Fibroblast of lung (primary cell): ENCODE measurements at regions not wholly inside any gene's neighbourhood (a gene's known extent, or its start where the extent isn't known, plus 50 kb on each side); places are given as distances from the start of the nearest gene placed in this dataset.
A peak's percentile ranks its signal among the peaks of the same experiment; 100 is the strongest.
"Not testable (repeated sequence)": the region's sequence is repeated elsewhere in the genome, so short reads cannot be mapped to it uniquely, and the experiment has no call there.

ENCODE experiments used
- DNase-seq, 2 donors: peaks; one replicate each; pipeline versions ENCODE4 v3.0.0 to v3.0.0-alpha.2; 2010; ENCODE audit warnings: low read depth in 2 of 2
- H2AFZ ChIP-seq: 2 replicates; pipeline ENCODE4 v1.5.1; 2012; ENCODE audit warnings: low read length, control low read depth, inconsistent platforms
- H3K27ac ChIP-seq: 2 replicates; pipeline ENCODE4 v1.5.1; 2011; ENCODE audit warnings: low read length, control low read depth; ENCODE audit not compliant: insufficient read depth
- H3K27me3 ChIP-seq: 2 replicates; pipeline ENCODE4 v1.5.1; 2011; ENCODE audit warnings: mild to moderate bottlenecking, low read length; ENCODE audit not compliant: control insufficient read depth, insufficient read depth
- H3K36me3 ChIP-seq: 2 replicates; pipeline ENCODE4 v1.5.1; 2011; ENCODE audit warnings: low read length; ENCODE audit not compliant: control insufficient read depth, insufficient read depth
- H3K4me1 ChIP-seq: 2 replicates; pipeline ENCODE4 v1.5.1; 2011; ENCODE audit warnings: low read length; ENCODE audit not compliant: control insufficient read depth, insufficient read depth; ENCODE audit errors: extremely low read depth
- H3K4me2 ChIP-seq: 2 replicates; pipeline ENCODE4 v1.5.1; 2011; ENCODE audit warnings: low read length, control low read depth; ENCODE audit not compliant: insufficient read depth; ENCODE audit errors: extremely low read depth
- H3K4me3 ChIP-seq, 4 experiments: fragments of 200-600 bp in 1 of 4; sonication (generic) in 1 of 4; replicated peaks in 1 of 4; 2 replicates each; pipeline ENCODE4 v1.5.1; 2011 to 2016; ENCODE audit warnings: low read length in 4 of 4, low read depth in 3 of 4, mild to moderate bottlenecking in 3 of 4, control low read depth in 2 of 4, inconsistent platforms in 1 of 4, mixed read lengths in 1 of 4; ENCODE audit not compliant: insufficient read depth in 1 of 4; ENCODE audit errors: control extremely low read depth in 1 of 4
- H3K79me2 ChIP-seq: 2 replicates; pipeline ENCODE4 v1.5.1; 2012; ENCODE audit warnings: mild to moderate bottlenecking, low read length, inconsistent platforms; ENCODE audit not compliant: control insufficient read depth, insufficient read depth
- H3K9ac ChIP-seq: 2 replicates; pipeline ENCODE4 v1.5.1; 2011; ENCODE audit warnings: mild to moderate bottlenecking, low read length, control low read depth; ENCODE audit not compliant: insufficient read depth
- H3K9me3 ChIP-seq: 2 replicates; pipeline ENCODE4 v1.5.1; 2012; ENCODE audit warnings: low read depth, low read length; ENCODE audit not compliant: control insufficient read depth, insufficient read depth
- H4K20me1 ChIP-seq: 2 replicates; pipeline ENCODE4 v1.5.1; 2011; ENCODE audit warnings: low read length; ENCODE audit not compliant: control insufficient read depth, insufficient read depth; ENCODE audit errors: extremely low read depth
- CTCF ChIP-seq, 2 donors: IDR thresholded peaks in 1 of 2; conservative IDR thresholded peaks in 1 of 2; 1 replicate in 1 of 2; 2 replicates in 1 of 2; pipeline ENCODE4 v1.5.1; 2011 to 2012; ENCODE audit warnings: low read length in 2 of 2, control low read depth in 1 of 2, inconsistent platforms in 1 of 2, low read depth in 1 of 2, mild to moderate bottlenecking in 1 of 2

GRCh38 chr18:14460364-14460763, 83.0 kb downstream of the POTEC start:
- H3K27ac ChIP-seq, H3K4me3 ChIP-seq, H3K9me3 ChIP-seq, H4K20me1 ChIP-seq, H3K79me2 ChIP-seq, H3K9ac ChIP-seq, H3K36me3 ChIP-seq, H3K27me3 ChIP-seq, H3K4me2 ChIP-seq, DNase-seq, H2AFZ ChIP-seq, H3K4me1 ChIP-seq: not testable (repeated sequence)

- H3K36me3 ChIP-seq, H2AFZ ChIP-seq, H3K9ac ChIP-seq, H3K9me3 ChIP-seq, H4K20me1 ChIP-seq, H3K4me3 ChIP-seq, H3K79me2 ChIP-seq, H3K4me1 ChIP-seq, H3K27ac ChIP-seq, DNase-seq, H3K27me3 ChIP-seq, H3K4me2 ChIP-seq: not testable (repeated sequence)
Measured at GRCh38 chr18:14459826-14460225, 83.6 kb downstream of the POTEC start.

DNA sequence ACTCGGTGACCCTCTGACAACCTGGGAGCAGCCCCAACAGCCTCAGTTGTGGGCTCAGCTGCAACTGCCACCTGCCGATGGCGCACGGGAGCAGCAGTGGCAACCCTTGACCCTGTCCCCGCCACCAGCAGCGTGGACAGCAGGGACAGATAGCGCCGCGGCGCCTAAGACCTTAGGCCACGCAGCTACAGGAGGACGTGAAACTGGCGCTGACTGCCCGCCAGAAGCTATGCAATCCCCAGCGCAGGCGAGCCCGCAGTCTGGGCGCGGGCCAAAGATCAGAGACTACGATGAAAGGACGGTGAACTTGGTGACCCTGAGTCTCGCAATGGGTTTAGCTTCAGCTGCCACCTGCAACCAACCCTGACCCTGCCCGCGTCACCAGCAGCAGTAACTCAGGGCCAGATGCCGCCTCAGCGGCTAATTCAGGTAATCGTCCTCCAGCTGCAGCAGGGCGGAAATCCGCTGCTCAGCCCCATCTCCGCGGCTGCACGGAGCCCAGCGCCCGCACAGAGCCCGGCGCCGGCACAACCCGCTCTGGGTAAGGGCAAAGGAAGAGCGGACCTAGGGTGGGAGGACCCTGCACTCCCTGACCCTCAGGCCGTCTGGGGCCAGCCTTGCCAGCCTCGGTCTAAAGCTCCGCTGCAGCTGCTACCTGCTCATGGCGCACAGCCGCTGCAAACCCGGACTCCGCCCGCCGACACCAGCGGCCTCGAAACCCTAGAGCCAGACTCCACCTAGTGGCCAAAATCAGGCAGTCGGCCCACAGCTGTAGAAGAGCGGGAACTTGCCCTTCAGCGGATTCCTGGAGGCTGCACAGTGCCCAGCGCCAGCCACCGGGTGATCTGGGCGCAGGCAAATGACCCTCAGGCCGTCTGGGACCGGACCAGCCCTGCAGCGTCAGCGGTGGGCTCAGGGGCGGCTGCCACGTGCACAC, 85.1 kb downstream of the POTEC start:
- H3K4me3 ChIP-seq, H3K36me3 ChIP-seq, H3K4me2 ChIP-seq, H2AFZ ChIP-seq, H3K27ac ChIP-seq, H3K79me2 ChIP-seq, DNase-seq, H3K9me3 ChIP-seq, H3K9ac ChIP-seq, H4K20me1 ChIP-seq, H3K27me3 ChIP-seq, H3K4me1 ChIP-seq: not testable (repeated sequence)
- TF ChIP-seq CTCF (conservative IDR thresholded peaks at IDR 0.05 in 1 of 2, IDR thresholded peaks at IDR 0.05 in 1 of 2; ENCODE audit: low read depth in 1 of 2, low read length in 2 of 2) = peak in 1 of 2 donors; percentile 8

DNA sequence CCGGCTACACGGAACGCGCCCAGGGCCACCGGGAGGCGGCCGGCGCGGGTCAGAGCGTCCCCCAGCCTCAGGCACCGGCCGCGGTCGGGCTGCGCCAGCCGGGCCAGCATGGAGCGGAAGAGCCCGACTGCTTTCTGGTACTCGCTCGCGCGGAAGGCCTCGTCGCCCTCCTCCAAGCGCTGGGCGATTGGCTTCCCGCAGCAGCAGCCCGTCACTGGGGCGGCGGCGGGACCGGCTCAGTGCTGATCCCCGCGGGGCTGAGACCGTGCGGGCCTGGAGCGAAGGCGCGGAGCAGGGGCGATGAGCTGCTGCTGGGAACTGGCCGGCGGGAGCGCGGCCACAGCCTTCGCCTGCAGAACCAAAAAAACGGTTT, 92.8 kb downstream of the POTEC start:
- not testable (repeated sequence) for H3K4me1 ChIP-seq, H2AFZ ChIP-seq, H3K4me2 ChIP-seq, H3K9ac ChIP-seq, H3K27ac ChIP-seq, H3K79me2 ChIP-seq, H4K20me1 ChIP-seq, H3K9me3 ChIP-seq, H3K36me3 ChIP-seq, H3K27me3 ChIP-seq
- H3K4me3 ChIP-seq = peak overlapping the region in 1 of 4 experiments; percentile 39
- peak in 1 of 2 donors; percentile 1 for DNase-seq

DNA sequence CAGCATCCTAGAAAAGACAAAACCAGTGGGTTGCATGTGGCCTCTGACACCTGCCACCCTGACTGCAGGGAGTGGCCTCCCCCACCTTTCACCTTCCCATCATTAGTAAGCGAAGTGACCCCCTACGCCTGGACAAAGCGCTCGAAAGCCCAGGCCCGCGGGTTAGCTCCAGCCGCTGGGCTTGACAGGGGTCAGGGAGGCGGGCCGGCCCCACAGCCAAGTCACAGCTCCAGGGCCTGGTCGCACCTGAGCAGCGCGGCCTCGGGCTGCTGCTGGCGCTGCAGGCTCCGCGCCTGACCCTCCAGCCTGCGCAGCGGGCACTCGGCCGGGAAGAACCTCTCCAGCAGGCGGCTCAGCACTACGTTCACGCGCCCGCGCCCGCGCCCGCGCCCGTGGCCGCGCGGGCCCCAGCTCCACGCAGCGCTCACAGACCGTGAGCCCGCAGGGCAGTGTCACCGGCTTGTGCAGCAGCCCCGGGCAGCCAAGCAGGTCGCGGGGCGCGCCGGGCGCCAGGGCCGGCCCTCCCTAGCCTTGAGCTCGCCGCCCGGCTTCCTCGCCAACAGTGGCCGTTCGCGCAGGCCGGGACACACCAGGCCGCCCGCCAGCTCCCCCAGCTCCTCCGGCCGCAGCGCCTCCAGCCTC, 93.3 kb downstream of the POTEC start:
- H3K79me2 ChIP-seq, H3K9ac ChIP-seq, H3K9me3 ChIP-seq, H3K27ac ChIP-seq, H3K4me3 ChIP-seq, H3K36me3 ChIP-seq, H2AFZ ChIP-seq, H3K4me1 ChIP-seq, H3K4me2 ChIP-seq, H4K20me1 ChIP-seq, H3K27me3 ChIP-seq: not testable (repeated sequence)
- peak in 1 of 2 donors; percentile 0 for DNase-seq

DNA sequence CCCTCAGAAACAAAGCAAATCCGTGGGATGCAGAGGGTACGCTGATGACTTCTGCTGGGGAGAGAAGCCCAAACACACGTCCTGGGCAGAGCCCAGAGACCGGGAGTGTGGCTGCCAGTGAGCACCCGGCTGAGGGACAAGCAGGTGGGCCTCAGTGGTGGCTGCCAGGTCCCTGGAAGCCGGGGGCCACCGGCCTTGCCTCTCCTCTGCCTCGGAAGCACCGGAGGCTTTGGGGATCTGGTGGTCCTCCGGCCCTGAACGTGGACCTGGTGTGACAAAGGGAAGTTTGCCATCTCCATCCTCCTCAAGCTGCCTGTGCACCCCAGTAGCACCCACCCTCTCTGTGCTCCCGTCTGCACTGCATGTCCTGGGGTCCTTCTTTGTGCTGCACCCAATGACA, 94.3 kb downstream of the POTEC start:
- H3K4me2 ChIP-seq, H4K20me1 ChIP-seq, H3K4me1 ChIP-seq, H2AFZ ChIP-seq, H3K9ac ChIP-seq, H3K27ac ChIP-seq, H3K9me3 ChIP-seq, H3K4me3 ChIP-seq, H3K79me2 ChIP-seq, H3K27me3 ChIP-seq, DNase-seq, H3K36me3 ChIP-seq: not testable (repeated sequence)
